Osteocyte (in vitro differentiated cells): ENCODE measurements at regions not wholly inside any gene's neighbourhood (a gene's known extent, or its start where the extent isn't known, plus 50 kb on each side); places are given as distances from the start of the nearest gene placed in this dataset.
A peak's percentile ranks its signal among the peaks of the same experiment; 100 is the strongest.
"Not testable (repeated sequence)": the region's sequence is repeated elsewhere in the genome, so short reads cannot be mapped to it uniquely, and the experiment has no call there.

ENCODE experiments used
- DNase-seq: peaks from one replicate; pipeline ENCODE4 v3.0.0; 2021; ENCODE audit warnings: mixed read lengths; ENCODE audit not compliant: unreplicated experiment; ENCODE audit errors: extremely low spot score
- H3K27ac Mint-ChIP-seq: one replicate; pipeline ENCODE4 v1.8.0; 2021; ENCODE audit warnings: mild to moderate bottlenecking, mixed read lengths; ENCODE audit not compliant: unreplicated experiment
- H3K27me3 Mint-ChIP-seq: one replicate; pipeline ENCODE4 v1.8.0; 2021; ENCODE audit warnings: mixed read lengths; ENCODE audit not compliant: unreplicated experiment
- H3K36me3 Mint-ChIP-seq: one replicate; pipeline ENCODE4 v1.8.0; 2021; ENCODE audit warnings: mixed read lengths; ENCODE audit not compliant: unreplicated experiment
- H3K4me1 Mint-ChIP-seq: one replicate; pipeline ENCODE4 v1.8.0; 2021; ENCODE audit warnings: mixed read lengths; ENCODE audit not compliant: unreplicated experiment
- H3K4me3 Mint-ChIP-seq: one replicate; pipeline ENCODE4 v1.8.0; 2021; ENCODE audit warnings: mild to moderate bottlenecking, moderate library complexity, mixed read lengths; ENCODE audit not compliant: unreplicated experiment
- H3K9me3 Mint-ChIP-seq: one replicate; pipeline ENCODE4 v1.8.0; 2021; ENCODE audit warnings: mixed read lengths; ENCODE audit not compliant: unreplicated experiment
- TF ChIP-seq, protein P1 (sequence below): fragments of 200-600 bp; sonication (generic); IDR thresholded peaks from 2 replicates; pipeline ENCODE4 v1.5.0; 2021; ENCODE audit warnings: antibody characterized with exemption, mild to moderate bottlenecking, moderate library complexity

DNA sequence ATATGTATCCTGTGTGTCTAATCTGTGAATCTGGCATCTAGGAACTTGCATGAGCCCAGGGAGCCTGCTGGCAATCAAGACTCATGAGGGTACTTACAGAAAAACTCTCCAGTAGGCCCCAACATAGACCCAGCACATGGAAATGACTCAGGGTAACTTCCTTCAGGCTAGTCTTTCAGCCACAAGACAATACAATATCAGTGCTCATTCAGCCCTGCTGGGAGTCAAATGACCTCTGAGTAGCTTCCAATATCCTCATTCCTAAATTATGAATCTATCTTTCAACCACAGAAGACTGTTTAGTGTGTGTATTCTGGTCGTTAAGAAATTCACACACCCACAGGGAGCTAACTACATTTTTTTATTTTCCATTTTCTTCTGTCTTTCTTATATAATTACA lies 1273.0 kb downstream of the EFNA5 start:
- H3K27me3 Mint-ChIP-seq: no peaks in the 10 kb centered on the region
- DNase-seq: no peak
- peaks cover 56% of the 10 kb centered on the region for H3K4me1 Mint-ChIP-seq
- H3K9me3 Mint-ChIP-seq: no peaks in the 10 kb centered on the region
- H3K27ac Mint-ChIP-seq: peak overlapping the region; percentile 88
- no peak overlapping the region for H3K4me3 Mint-ChIP-seq
- TF ChIP-seq, protein P1, sequence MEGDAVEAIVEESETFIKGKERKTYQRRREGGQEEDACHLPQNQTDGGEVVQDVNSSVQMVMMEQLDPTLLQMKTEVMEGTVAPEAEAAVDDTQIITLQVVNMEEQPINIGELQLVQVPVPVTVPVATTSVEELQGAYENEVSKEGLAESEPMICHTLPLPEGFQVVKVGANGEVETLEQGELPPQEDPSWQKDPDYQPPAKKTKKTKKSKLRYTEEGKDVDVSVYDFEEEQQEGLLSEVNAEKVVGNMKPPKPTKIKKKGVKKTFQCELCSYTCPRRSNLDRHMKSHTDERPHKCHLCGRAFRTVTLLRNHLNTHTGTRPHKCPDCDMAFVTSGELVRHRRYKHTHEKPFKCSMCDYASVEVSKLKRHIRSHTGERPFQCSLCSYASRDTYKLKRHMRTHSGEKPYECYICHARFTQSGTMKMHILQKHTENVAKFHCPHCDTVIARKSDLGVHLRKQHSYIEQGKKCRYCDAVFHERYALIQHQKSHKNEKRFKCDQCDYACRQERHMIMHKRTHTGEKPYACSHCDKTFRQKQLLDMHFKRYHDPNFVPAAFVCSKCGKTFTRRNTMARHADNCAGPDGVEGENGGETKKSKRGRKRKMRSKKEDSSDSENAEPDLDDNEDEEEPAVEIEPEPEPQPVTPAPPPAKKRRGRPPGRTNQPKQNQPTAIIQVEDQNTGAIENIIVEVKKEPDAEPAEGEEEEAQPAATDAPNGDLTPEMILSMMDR: no peak
- H3K36me3 Mint-ChIP-seq: peaks cover 3% of the 10 kb centered on the region

DNA sequence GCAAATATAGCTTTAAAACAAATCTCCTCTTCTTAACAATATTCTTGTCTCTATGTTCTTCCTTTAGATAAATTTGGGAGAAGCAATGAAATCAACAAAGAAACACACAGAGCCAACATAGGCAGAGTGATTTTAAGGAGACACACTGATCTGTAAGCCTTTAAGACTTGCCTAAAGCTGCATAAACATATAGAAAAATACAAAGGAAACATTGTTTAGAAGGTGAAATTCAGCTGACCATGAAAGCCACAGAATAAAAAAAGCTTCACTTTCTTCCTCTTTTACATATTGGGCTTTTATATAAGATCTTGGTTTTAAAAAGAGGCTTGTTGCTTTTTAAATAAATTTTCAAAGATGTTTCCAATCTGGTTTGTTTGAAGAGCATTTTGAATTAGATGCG lies 1277.5 kb downstream of the EFNA5 start:
- Mint-ChIP-seq H3K9me3 (no peaks in the 10 kb centered on the region), H3K27ac (no peak overlapping the region), H3K27me3 (no peaks in the 10 kb centered on the region), H3K36me3 (no peaks in the 10 kb centered on the region), H3K4me1 (peaks cover 34% of the 10 kb centered on the region), H3K4me3 (no peak overlapping the region)
- no peak for DNase-seq
- TF ChIP-seq, protein P1: no peak

DNA sequence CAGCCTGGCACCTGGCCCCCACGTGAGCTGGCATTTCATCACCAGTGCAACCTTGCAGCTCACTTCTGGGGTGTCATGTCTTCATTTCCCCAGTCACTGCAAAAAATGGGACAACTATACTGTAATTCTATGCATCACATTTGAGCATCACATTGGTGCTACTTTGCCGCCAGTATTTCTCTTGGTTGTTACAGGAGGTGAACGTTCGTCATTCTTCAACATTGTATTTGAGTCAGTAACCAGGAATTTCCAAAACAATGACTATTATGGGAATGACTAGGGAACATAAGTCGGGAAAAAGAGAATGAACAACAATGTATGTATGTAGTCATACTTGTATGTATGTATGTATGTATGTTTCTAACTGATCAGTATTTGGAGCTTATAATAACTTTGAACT lies 1278.0 kb downstream of the EFNA5 start:
- H3K9me3 Mint-ChIP-seq: no peaks in the 10 kb centered on the region
- TF ChIP-seq, protein P1: no peak
- no peaks in the 10 kb centered on the region for H3K36me3 Mint-ChIP-seq
- no peaks in the 10 kb centered on the region for H3K27me3 Mint-ChIP-seq
- peaks cover 28% of the 10 kb centered on the region for H3K4me1 Mint-ChIP-seq
- H3K4me3 Mint-ChIP-seq: no peak overlapping the region
- H3K27ac Mint-ChIP-seq: no peak overlapping the region
- DNase-seq: no peak

DNA sequence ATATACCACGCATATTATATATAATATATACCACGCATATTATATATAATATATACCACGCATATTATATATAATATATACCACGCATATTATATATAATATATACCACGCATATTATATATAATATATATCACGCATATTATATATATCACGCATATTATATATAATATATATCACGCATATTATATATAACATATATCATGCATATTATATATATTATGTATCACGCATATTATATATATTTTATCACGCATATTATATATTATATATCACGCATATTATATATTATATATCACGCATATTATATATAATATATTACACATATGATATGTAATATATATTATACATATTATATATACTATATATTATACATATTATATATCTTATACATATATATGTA lies 1283.0 kb downstream of the EFNA5 start:
- DNase-seq, H3K9me3 Mint-ChIP-seq: not testable (repeated sequence)

DNA sequence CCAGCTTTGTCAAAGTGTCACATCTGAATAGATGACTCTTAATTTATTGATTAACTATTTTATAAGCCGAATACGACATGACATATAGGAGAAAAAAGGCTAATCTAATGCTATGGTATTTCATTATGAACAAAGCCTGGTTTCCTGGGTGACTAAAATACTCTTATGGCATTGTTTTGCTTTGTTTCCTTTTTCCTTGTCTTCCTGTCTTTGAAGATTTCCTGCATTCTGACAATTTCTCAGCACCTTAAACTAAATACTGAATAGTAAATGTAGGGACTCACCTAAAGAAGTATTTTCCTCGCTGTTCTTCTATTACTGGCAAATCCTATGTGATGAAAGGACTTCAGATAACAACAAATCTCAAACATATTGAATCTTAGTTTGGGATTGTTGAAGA lies 1284.5 kb downstream of the EFNA5 start:
- no peak for DNase-seq
- TF ChIP-seq, protein P1: no peak
- Mint-ChIP-seq H3K4me1 (no peaks in the 10 kb centered on the region), H3K27me3 (no peaks in the 10 kb centered on the region), H3K4me3 (no peak overlapping the region), H3K36me3 (no peaks in the 10 kb centered on the region), H3K9me3 (no peaks in the 10 kb centered on the region), H3K27ac (no peak overlapping the region)

More for the DNA sequence above, 1283.0 kb downstream of the EFNA5 start:
- H3K4me1 Mint-ChIP-seq, H3K36me3 Mint-ChIP-seq, H3K4me3 Mint-ChIP-seq, H3K27ac Mint-ChIP-seq, H3K27me3 Mint-ChIP-seq: not testable (repeated sequence)

DNA sequence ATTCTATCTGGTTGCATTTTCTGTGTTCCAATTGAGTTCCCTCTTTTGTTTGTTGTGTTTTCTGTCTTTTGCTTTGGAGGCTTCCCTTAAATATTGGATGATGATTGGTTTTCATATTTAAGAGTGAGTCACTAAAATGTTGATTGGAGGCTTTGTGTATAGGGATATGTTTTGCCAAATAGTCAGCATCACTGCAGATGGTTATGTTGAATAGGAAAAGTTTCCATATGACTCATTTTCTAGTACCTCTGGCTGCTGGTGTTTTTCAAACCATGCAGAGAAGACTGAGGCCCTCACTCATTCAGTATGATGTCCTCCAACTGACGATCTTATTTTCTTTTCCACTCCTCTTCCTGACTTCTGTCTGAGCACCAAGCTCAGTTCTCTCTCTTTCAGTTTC lies 1290.0 kb downstream of the EFNA5 start:
- no peaks in the 10 kb centered on the region for H3K9me3 Mint-ChIP-seq
- no peaks in the 10 kb centered on the region for H3K36me3 Mint-ChIP-seq
- H3K27me3 Mint-ChIP-seq: no peaks in the 10 kb centered on the region
- H3K27ac Mint-ChIP-seq: peak overlapping the region; percentile 65
- peaks cover 6% of the 10 kb centered on the region for H3K4me1 Mint-ChIP-seq
- TF ChIP-seq, protein P1: no peak
- no peak overlapping the region for H3K4me3 Mint-ChIP-seq
- no peak for DNase-seq
